ENCODE measurements at regions not wholly inside any gene's neighbourhood (a gene's known extent, or its start where the extent isn't known, plus 50 kb on each side); places are given as distances from the start of the nearest gene placed in this dataset.

DNA sequence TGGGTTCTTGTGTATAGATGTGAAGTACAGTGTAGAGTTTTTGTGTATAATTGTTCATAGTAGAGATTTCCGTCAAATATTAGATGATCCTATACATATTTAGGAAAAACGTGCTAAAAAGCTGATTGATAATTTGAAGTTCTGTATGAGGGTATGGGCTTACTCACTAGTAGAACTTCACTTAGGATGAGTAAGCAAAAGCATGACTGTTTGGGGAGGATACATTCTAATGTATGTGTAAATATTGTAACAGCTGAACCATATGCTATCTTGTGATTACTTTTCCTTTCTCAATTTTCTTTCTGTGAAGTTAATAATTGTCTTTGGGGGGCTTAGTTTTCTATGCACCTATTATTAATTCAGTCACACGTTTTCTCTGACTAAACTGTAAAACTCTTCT, 53.2 kb upstream of the PDK4 start:
- no peak for TF ChIP-seq RAD21 (IDR thresholded peaks at IDR 0.05; ENCODE audit: low read length)
- TF ChIP-seq, protein P1, sequence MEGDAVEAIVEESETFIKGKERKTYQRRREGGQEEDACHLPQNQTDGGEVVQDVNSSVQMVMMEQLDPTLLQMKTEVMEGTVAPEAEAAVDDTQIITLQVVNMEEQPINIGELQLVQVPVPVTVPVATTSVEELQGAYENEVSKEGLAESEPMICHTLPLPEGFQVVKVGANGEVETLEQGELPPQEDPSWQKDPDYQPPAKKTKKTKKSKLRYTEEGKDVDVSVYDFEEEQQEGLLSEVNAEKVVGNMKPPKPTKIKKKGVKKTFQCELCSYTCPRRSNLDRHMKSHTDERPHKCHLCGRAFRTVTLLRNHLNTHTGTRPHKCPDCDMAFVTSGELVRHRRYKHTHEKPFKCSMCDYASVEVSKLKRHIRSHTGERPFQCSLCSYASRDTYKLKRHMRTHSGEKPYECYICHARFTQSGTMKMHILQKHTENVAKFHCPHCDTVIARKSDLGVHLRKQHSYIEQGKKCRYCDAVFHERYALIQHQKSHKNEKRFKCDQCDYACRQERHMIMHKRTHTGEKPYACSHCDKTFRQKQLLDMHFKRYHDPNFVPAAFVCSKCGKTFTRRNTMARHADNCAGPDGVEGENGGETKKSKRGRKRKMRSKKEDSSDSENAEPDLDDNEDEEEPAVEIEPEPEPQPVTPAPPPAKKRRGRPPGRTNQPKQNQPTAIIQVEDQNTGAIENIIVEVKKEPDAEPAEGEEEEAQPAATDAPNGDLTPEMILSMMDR (conservative IDR thresholded peaks at IDR 0.05; ENCODE audit: low read depth, low read length), result no peak
